HG03457 (cell line): ENCODE measurements at regions not wholly inside any gene's neighbourhood (a gene's known extent, or its start where the extent isn't known, plus 50 kb on each side); places are given as distances from the start of the nearest gene placed in this dataset.
"Not testable (repeated sequence)": the region's sequence is repeated elsewhere in the genome, so short reads cannot be mapped to it uniquely, and the experiment has no call there.

Source experiments
- ATAC-seq: cut with Tn5 transposase; IDR thresholded peaks from one replicate; pipeline ENCODE4 v1.9.1; 2021; ENCODE audit warnings: moderate number of reproducible peaks; ENCODE audit not compliant: unreplicated experiment

GRCh38 chr5:63563008-63563917 lies 399.0 kb downstream of the HTR1A start:
- ATAC-seq = no peak

- ATAC-seq = no peak
Observed at GRCh38 chr5:63555874-63556273, 406.4 kb downstream of the HTR1A start.

- no peak for ATAC-seq
Observed at GRCh38 chr5:63554191-63554590, 408.1 kb downstream of the HTR1A start.

GRCh38 chr5:63553073-63553472 lies 409.2 kb downstream of the HTR1A start:
- ATAC-seq = no peak

GRCh38 chr5:63535840-63536602 lies 426.2 kb downstream of the HTR1A start:
- no peak for ATAC-seq

GRCh38 chr5:63524281-63524680 lies 438.0 kb downstream of the HTR1A start:
- no peak for ATAC-seq

- ATAC-seq = no peak
Observed at GRCh38 chr5:63516006-63516405, 446.2 kb downstream of the HTR1A start.

GRCh38 chr5:63500242-63500641 lies 462.0 kb downstream of the HTR1A start:
- no peak for ATAC-seq

GRCh38 chr5:63495225-63495624 lies 467.0 kb downstream of the HTR1A start:
- no peak for ATAC-seq

GRCh38 chr5:63483338-63483737 lies 478.9 kb downstream of the HTR1A start:
- ATAC-seq = no peak

- no peak for ATAC-seq
Observed at GRCh38 chr5:63473335-63473967, 488.8 kb downstream of the HTR1A start.

- no peak for ATAC-seq
Observed at GRCh38 chr5:63456279-63456678, 506.0 kb downstream of the HTR1A start.

- no peak for ATAC-seq
Observed at GRCh38 chr5:63451188-63451587, 511.1 kb downstream of the HTR1A start.

- no peak for ATAC-seq
Observed at GRCh38 chr5:63439537-63439936, 522.7 kb downstream of the HTR1A start.

- no peak for ATAC-seq
Observed at GRCh38 chr5:63409737-63410136, 552.5 kb downstream of the HTR1A start.

- no peak for ATAC-seq
Observed at GRCh38 chr5:63408984-63409383, 553.3 kb downstream of the HTR1A start.

GRCh38 chr5:63401436-63402046 lies 560.7 kb downstream of the HTR1A start:
- ATAC-seq = peak; percentile 89

- ATAC-seq = no peak
Observed at GRCh38 chr5:63400079-63400478, 562.2 kb downstream of the HTR1A start.

- ATAC-seq = no peak
Observed at GRCh38 chr5:63398346-63398745, 563.9 kb downstream of the HTR1A start.

GRCh38 chr5:63388188-63388587 lies 574.1 kb downstream of the HTR1A start:
- ATAC-seq = not testable (repeated sequence)

- no peak for ATAC-seq
Observed at GRCh38 chr5:63375851-63376250, 586.4 kb downstream of the HTR1A start.
